HG02610 (cell line): ENCODE measurements at regions not wholly inside any gene's neighbourhood (a gene's known extent, or its start where the extent isn't known, plus 50 kb on each side); places are given as distances from the start of the nearest gene placed in this dataset.

Experiments used
- ATAC-seq: cut with Tn5 transposase; IDR thresholded peaks from one replicate; pipeline ENCODE4 v1.9.1; 2021; ENCODE audit warnings: mild to moderate bottlenecking, moderate library complexity; ENCODE audit not compliant: unreplicated experiment

DNA sequence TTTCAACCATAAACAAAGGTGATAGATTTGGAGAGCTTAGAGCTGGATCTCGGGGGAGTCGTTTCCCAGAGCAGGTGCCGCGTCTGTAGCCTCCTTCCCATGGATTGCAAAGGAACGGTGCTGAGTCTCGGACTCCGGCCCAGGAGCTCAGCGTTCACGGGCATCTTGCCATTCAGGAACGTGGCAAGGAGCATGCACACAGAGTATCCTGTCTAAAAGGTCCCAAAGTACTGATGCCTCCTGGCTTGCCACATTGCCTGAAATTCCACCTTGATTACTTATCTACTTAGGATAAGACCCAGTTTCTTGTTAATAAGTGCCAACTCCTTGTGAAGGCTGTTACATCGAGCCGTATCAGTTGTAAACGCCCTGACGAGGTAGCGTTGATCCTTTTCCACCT is 197.8 kb upstream of the MYT1L start:
- ATAC-seq, result no peak

DNA sequence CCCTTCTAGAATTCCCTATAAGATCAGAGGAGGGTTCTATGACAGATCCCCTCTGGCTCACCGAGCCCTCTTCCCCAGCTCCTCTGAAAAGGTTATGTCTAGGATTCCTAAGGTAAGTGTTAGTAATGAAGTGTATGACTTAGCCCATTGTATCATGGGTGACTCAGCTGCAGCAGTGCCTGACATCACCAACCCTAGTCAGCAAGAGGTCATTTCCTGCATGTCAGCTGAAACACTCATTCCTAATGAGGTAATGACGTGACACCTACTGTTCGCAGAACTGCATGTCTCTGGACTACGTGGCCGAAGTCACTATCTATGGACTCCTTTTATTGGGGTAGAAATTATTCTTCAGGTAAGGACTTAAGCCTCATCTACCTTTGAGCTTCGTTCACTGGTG is 196.1 kb upstream of the MYT1L start:
- ATAC-seq, result no peak

DNA sequence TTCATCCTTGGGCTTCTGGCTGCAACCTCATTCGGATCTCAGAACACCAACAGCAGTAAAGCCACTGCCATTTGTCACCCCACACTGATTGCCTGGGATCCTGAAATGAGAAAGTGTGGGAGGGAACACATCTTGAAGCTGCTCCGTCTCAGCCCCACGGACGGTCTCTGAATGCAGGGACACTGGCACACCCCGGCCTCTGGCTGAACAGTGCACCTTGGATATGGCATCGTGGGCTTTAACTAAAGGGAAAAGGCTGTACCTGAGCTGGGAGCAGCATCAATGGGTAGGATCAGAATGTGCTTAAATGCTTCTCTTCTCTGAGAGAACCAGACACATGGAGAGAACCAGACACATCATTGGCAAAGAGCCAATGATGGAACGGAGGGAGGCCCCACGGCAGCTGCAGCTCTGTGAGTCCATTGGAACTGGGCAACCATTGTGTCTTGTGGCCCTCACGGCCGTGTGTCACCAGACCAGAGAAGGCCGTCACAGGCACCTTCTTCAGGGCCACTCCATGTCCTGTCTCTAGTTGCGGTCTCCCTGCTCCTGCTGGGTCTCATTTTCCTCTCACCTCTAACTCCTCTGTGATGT is 193.4 kb upstream of the MYT1L start:
- no peak for ATAC-seq

DNA sequence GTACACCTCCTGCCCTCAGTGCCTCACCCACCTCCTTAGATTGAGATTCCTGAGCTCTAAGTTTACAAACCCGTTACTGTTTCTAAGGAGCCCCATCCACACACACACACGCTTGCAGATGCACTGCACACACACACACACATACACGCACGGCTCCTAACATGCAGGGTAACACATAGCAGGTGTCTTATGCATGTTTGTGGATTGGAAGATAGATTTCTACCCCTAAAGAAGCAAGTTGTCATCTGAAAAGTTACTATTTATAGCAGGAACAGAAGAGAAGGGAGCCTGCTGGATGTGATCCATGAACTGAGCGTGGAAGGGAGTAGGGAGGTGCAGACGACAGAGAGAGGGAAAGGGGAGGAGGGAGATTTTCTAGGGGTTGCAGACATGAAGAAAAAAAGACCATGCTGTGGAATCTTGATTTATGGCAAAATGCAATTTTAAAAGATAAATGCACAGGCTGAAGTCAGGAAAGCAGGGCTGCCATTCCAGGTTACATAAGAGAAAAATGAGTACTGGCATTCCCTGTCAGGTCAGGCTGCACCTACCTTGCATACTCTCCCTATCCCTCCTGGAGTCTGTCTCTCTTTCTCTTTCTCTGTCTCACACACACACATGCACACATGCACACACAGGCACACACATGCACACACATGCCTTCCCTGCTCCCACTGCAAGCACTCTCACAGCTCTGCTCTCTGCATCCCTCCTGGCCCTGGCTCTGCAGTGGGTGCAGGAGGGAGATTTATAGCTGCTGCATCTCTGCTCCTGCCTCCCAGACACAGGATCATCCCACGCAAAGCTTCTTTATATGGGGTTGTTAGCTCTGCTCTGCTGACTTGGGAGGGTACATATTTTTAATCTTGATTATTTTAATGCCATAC is 192.6 kb upstream of the MYT1L start:
- no peak for ATAC-seq

DNA sequence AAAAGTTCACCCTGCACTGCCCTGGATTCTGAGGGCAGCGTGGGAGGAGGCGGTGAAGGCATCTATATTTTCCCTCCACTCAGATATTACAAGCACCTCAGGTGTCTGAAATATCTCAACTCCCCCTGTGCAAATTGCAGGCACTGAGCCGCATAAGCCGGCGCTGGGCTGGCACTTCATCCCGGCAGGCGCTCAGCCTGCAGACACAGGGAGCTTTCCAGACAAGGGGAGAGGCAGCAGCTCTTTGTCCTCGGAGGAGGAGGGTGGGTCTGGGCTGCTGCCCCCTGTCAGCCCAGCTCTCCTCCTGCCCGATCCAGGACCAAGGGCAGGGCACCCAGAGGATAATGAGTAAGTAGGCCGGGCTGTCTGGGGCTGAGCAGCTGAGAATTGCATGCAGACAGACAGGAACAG is 189.3 kb upstream of the MYT1L start:
- no peak for ATAC-seq

DNA sequence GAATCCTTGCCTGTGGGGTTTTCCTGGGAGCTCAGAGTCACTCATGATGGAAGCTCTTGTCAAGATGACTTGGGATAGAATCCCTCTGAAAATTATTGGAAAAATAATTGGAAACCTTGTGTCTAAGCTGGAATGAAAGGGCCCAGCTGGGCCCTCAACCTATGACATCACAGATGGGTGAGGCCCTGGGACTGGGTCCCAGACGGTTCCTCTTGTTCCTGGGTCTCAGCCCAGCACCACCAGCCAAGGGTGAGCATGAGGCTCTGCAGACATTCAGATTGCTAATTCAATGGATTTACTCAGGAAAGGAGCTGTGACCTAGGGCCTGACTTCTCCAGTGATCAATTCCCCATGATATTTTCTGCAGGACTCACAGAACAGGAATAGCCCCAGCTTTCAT is 188.3 kb upstream of the MYT1L start:
- ATAC-seq, result no peak

DNA sequence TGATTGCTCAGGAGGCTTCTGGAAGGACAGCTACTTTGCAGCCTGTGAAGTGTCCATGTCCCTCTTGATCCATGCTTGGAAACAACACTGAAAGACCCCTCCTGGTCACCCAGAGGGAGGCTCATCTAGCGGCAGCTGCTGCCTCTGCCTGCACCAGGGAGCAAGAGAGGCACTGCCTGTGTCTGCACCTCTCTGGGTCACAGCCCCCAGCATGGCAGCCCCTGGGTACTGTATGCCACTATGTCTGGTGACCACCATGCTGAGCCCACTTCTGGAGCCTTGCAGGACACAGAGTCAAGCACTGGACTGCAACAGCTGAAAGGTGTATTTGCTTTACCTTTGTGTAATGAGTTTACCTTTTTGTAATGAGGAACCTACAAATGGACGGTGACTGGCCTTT is 186.3 kb upstream of the MYT1L start:
- no peak for ATAC-seq

DNA sequence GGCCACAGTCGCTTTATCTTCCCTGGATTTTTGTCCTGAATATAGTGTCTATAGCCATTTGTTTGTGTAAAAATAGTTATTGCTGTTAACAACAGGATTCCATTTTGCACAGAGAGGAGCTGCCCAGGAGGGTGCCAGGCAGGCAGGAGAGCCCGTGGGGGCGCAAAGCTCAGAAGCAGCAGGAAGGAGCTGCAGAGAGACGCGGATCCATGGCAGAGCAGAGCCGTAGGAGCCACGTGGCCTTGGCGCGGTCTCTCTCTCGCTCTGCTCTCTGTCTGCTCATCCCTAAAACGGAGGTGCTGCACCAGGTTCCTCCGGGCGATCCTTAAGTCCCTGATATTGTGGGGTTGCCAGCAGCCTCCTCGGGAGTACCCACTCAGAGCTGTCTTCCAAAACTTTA is 185.3 kb upstream of the MYT1L start:
- no peak for ATAC-seq

DNA sequence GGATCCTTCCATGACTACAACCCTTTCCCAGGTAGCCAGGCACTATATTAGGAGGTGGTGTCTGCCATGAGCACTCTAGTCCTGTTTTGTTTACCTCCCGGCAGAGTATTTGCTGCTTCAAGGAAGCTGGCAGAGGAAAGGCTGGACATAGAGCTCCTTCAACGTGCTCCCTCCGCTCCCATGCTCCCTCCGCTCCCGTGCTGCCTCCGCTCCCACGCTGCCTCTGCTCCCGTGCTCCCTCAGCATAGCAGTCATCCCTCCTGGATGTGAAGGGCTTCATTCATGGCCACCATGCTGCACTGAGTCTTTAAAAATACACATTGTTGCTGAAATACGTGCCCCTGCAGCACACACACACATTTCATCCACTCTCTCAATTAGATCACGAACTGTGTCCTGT is 181.9 kb upstream of the MYT1L start:
- no peak for ATAC-seq

DNA sequence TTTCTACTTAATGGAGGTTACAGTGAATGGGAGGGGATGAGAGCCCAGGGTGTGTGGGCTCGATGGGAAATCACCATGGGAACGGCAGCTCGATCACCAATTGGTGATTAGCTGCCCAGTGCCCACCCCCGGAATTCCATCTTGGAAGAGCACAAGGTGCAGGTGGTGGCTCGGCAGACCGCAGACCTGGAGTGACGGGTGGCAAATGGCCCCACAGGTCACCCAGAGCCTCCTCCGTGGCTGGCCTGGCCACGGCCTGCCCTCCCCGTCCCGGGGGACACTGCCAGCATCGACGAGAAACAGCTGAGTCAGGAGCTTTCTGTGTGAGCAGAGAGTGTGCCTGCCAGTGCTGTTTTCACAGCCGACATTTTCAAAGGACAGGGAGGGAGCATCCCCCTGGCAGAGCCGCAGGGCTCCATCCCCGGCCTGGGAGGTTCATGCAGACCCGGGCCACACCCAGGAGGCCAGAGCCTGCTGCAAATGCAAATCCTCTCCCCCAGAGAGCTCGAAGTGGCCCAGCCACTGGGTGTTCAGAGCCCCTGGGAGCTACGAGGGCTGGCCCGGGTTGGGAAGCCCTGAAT is 176.4 kb upstream of the MYT1L start:
- no peak for ATAC-seq

DNA sequence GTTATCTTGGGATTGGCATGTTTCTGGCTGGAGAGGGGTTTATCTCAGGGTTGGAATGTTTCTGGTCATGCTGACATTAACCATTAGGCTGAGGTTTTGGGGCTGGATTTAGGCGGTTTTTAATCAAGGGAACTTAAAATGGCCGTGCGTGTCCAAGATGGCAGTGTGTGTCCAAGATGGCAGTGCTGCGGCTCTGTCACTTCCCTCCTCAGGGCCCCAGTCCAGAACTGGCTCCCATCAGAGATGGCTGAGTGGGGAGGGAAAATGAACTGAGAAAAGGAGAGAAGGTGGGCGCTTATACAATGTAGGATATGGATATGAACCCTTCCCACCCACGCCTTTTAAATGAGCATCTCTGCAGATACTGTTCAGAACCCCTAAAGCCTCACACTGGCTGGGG is 175.5 kb upstream of the MYT1L start:
- ATAC-seq, result no peak

DNA sequence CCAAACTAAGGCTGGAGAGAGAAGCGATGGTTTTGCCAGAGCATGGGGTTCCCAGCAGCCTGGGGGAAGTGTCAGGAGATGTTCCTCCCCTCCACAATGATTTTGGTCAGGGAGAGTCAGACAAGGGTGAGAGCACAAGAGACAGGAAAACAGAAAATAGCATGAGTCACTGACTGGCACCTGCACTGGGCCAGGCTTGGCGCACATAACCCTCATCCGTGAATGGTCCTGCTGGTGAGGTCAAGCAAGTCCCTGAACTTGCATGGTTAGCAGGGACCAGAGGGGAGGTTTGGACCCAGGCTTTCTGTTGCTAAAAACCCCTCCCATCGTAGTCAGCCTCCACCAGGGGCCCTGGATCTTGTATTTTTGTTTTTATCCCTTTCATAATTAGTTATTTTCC is 174.5 kb upstream of the MYT1L start:
- ATAC-seq, result no peak

DNA sequence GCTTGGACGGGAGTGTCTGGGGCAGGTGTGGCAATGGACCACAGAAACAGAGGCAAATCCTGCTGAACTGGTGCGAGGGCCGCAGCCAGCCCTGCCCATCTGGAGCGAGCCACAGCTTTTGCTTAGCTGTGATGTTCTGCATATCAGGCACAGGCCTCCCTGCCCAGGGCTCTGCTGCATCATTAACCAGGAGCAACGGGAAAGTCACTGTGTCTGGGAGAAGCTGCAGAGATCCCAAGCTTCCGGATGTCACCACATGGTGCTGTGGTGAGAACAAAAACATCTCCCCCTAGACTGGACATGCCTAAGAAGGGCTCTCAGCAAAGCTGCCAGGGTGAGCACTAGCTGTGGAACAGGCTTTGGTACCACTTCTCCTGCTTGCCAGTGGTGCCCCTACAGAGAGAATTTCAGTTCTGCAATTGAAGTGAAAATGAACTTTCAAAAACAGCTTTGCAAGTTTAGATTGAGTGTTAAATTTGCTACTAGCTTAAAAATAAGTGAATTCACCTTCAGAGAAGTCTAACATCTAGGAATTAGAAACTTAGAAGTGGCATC is 172.9 kb upstream of the MYT1L start:
- no peak for ATAC-seq

DNA sequence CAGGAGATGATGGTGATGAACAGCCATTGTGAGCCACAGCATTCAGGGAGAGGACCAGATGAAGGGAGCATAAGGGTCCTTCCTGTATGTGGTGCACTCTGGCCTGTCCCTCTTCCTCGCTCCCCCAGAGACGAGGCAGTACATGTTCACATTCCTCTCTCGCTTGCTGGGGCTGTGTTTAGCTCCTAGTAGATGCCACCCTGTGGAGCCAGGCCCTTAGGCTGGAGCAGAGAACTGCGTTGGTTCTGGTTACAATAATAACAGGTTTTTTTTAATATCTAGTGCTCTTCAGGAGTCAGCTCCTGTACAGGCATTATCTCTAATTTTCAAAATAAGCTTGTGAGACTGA is 171.1 kb upstream of the MYT1L start:
- no peak for ATAC-seq

DNA sequence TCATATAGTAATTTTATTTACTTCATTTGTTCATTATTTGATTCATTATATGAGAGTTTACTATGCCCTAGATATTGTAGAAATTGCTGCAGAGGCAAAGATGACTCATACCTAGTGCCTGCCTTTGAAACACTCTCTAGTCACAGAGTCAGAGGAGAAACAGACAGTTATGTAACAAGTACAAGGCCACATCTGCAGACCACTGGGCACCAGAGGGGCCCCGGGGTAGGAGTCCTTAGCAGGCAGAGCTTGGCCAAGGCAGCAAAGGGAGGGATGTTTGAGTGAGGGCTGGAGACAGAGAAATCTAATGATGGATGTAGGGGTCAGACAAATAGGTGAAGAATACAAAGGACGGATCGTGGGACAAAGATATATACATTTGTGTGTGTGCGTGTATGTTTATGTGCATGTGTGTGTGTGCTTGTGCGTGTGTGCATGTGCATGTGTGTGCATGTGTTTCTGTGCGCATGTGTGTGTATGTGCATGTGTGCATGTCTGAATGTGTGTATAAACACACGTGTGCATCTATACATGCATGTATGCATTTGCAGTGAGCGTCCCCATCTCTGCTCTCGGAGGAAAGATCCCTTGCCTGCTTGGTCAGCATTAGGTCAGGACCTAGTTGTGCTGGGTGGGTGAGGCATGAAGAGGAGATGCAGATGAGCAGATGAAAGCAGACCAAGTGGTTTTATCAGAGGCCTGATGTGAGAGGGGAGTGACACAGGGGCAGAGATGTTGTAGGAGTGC is 170.6 kb upstream of the MYT1L start:
- no peak for ATAC-seq

DNA sequence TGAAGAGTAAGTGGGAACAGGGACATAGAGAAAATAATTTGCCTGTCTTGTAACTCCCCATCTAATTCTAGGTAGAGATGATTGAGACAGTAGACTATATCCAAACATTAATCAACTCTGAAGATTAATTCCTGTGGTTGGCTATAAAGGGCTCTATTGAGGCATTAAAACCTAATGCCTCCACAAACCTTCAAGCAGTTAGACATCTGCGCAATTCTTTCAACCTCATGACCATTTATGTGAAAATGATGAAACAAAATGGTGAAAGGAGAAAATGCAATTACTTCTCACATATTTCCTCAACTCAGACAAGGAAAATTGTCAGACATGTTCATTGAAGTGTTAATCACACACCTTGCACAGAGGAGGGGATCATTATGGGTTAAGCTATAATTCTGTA is 164.5 kb upstream of the MYT1L start:
- ATAC-seq, result no peak

DNA sequence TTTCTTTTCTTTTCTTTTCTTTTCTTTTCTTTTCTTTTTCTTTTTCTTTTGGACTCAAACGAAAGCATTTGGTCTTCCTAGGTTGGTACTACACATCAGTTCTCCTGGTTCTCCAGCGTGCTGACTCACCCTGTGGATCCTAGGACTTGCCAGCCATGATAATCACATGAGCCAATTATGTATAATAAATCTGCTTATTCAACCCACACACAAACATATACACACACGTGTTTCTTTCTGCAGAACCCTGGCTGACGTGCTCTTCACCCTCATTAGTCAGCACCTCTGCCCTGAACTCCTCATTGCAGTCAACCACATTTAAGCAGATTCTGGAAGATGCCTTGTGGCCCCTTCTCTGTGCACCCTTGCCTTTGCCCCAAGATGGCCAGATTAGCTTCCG is 162.4 kb upstream of the MYT1L start:
- ATAC-seq, result no peak

DNA sequence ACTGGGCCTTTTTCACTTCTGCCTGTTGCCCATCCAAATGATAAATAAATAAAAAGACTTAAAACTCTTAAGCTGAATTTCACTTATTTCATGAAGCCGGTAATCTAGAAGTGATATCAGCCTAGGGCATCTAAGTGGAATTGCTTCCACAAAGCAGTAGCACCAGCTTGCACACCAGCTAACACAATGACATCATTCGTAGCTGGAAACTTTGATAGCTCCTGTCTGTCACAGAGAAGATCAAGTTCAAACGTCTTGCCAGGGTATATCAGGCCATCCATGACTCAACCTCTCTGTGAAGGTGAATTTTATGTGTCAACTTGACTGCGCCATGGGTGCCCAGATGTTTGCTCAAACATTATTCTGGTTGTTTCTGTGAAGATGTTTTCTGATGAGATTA is 161.7 kb upstream of the MYT1L start:
- ATAC-seq, result no peak

DNA sequence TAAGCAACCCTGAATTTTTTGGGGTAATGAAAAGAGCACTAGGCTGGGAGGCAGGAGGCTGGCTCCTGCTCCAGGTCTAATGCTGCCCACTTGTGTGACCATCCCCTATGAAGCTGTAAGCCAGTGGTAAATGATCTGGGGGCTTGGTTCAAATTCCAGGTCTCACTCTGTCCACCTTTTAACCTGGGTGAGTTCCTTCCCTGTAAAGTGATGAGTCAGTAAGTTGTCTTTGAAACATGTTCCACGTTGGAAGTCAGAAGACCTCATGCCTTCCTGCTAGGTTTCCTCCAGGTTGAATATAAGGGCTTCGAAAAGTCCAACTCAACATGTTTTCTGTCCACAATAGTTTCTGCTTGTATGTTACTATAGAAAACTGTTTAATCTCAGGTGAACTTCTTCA is 160.9 kb upstream of the MYT1L start:
- ATAC-seq, result no peak

DNA sequence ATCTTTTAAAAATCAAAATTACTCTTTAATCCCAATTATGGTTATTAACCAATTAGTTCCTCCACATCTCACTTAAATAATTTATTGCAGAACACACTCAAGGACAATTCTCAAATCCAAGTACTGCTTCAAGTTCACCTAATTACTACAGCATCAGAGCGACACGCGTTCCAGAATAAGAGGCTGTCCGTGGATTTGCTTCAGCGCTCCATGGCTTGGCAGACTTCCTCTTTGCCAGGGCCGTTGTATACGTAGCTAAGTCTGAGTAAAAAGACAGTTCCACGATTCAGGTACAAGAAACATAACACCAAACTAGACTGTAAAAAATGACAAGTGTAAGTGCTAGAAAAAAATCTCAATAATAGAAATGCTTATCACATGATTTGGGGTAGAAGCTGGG is 153.2 kb upstream of the MYT1L start:
- no peak for ATAC-seq

DNA sequence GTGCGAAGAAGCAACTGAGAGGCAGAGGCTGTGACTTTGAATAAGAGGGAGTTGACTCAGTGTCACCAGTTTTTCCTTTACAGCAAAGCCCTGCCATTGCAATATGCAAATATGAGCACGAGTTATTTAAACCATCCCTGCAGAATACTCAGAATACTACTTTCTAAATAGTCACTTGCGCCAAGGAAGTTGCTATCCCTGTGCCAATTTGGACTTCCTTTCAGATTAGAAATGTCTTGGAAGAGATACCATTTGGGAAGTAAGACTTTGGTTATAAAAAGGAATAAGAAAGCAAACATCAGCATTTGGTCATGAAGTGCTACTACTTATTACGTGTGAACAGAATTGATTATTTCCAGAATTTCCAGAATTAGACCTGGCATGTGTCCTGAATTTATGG is 151.8 kb upstream of the MYT1L start:
- no peak for ATAC-seq

DNA sequence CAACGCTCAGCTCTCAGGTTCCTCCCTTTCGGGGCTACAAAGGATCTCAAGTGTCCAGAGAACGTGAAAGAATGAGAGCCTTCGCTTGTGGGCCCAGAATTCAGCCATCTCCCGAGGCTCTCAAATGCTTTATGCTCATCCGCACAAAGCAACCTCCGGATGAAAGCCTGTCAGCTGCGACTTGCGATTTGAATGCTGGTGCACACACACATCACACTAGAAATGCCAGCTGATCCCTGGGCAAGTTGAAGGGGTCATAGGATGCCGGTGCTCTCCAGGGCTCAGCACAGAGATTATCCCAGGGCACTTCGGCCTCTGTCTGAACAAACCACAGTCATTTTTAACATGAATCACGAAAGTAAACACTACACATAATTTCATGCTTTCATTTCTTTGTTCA is 141.8 kb upstream of the MYT1L start:
- no peak for ATAC-seq
